ENCODE measurements at regions not wholly inside any gene's neighbourhood (a gene's known extent, or its start where the extent isn't known, plus 50 kb on each side); places are given as distances from the start of the nearest gene placed in this dataset.

DNA sequence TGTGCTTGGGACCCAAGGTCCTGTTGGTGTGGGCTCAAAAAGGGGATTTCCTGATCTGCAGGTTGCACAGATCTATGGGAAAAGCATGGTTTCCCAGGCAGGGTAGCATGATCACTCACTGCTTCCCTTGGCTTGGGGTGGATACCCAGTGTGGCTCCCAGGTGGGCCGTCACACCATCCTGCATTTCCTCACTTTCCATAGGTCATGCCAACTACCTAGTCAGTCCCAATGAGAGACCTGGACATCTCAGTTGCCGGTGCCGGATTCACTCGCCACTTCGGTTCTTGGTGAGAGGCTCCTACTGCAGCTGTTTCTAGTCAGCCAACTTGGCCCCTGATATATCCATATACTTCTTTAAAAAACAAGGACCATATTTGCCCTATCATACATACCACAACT, 503.0 kb downstream of the PCDH17 start (continued):
- TF ChIP-seq, protein P1, sequence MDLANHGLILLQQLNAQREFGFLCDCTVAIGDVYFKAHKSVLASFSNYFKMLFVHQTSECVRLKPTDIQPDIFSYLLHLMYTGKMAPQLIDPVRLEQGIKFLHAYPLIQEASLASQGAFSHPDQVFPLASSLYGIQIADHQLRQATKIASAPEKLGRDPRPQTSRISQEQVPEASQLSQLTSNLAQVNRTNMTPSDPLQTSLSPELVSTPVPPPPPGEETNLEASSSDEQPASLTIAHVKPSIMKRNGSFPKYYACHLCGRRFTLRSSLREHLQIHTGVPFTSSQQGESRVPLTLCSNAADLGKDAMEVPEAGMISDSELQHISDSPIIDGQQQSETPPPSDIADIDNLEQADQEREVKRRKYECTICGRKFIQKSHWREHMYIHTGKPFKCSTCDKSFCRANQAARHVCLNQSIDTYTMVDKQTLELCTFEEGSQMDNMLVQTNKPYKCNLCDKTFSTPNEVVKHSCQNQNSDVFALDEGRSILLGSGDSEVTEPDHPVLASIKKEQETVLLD (CRISPR knock-in tag; IDR thresholded peaks at IDR 0.05; ENCODE audit: low read depth): no peak
- no peak for TF ChIP-seq ZNF737 (CRISPR knock-in tag; IDR thresholded peaks at IDR 0.05; ENCODE audit: borderline replicate concordance)
- TF ChIP-seq ZFP90 (CRISPR knock-in tag; IDR thresholded peaks at IDR 0.05; ENCODE audit: borderline replicate concordance): no peak

DNA sequence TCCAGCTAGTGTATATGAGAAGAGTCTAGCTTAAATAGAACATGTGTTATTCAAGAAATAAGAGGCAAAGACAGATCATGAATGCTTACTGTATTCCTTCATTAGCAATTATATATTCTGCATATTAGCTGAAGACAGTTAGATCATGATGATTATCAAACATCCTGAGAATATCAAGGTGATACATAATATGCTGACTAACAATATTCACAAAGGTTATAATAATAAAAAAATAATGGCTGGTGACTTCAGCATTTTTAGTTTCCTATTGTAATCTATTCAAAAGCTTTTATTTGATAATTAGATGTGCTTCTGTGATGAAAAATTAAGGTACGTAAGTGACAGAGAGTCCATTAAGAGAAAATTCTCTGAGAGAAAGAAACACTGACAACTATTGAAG, 511.4 kb downstream of the PCDH17 start:
- TF ChIP-seq GZF1 (CRISPR knock-in tag; IDR thresholded peaks at IDR 0.05): no peak
- peak; percentile 33 to 60; a peak in 3 of 4 replicates for TF ChIP-seq MAFK (conservative IDR thresholded peaks at IDR 0.05 in 1 of 2, IDR thresholded peaks at IDR 0.05 in 1 of 2; ENCODE audit: low read length in 2 of 2)
- peak; percentile 53; the same call in 1 of the 2 replicates for TF ChIP-seq MAFF (IDR thresholded peaks at IDR 0.05; ENCODE audit: low read depth, low read length)
- Histone ChIP-seq H3K9me3 (ENCODE audit: low read length) (peaks cover 98% of the 10 kb centered on the region), H3K27ac (ENCODE audit: extremely low read length, insufficient read depth, low read length) (no peak overlapping the region), H3K79me2 (ENCODE audit: insufficient read depth, low read length) (no peaks in the 10 kb centered on the region), H3K4me3 (replicated peaks in 1 of 3; ENCODE audit: insufficient read depth in 1 of 3, low read depth in 2 of 3, low read length in 3 of 3) (no peak overlapping the region), H3K4me2 (ENCODE audit: low read depth, low read length) (no peak overlapping the region), H4K20me1 (ENCODE audit: insufficient read depth, low read length) (no peaks in the 10 kb centered on the region), H2AFZ (ENCODE audit: low read length) (no peak overlapping the region), H3K9ac (ENCODE audit: insufficient read depth, low read depth, low read length) (no peak overlapping the region), H3K27me3 (ENCODE audit: control insufficient read depth in 1 of 2, insufficient read depth in 2 of 2, low read length in 2 of 2) (no peaks in the 10 kb centered on the region), H3K4me1 (ENCODE audit: insufficient read depth, low read length) (no peaks in the 10 kb centered on the region), H3K36me3 (replicated peaks in 1 of 2; ENCODE audit: control insufficient read depth in 1 of 2, insufficient read depth in 2 of 2, low read length in 2 of 2) (no peaks in the 10 kb centered on the region)
- ChIA-PET POLR2A (no interaction called here), CTCF (ENCODE audit: low intra/inter-chr PET ratio, low total read pairs) (no interaction called here)
- BruUV-seq (replicated peaks): no TSS peak
- WGBS (ENCODE audit: low lambda C conversion rate): 89% methylated on average over 1 of the region's 1 CpG
- ATAC-seq: no peak
- intact Hi-C loops (cut with micrococcal nuclease; ENCODE audit: unreplicated experiment): no loop called here
- DNase-seq (ENCODE audit: low spot score): no peak
- in situ Hi-C loops (cut with HindIII; ENCODE audit: extremely low pct_ligation_motif_present, low pct_unique_long_range_greater_than_20kb): no loop called here
- no peak for FAIRE-seq

DNA sequence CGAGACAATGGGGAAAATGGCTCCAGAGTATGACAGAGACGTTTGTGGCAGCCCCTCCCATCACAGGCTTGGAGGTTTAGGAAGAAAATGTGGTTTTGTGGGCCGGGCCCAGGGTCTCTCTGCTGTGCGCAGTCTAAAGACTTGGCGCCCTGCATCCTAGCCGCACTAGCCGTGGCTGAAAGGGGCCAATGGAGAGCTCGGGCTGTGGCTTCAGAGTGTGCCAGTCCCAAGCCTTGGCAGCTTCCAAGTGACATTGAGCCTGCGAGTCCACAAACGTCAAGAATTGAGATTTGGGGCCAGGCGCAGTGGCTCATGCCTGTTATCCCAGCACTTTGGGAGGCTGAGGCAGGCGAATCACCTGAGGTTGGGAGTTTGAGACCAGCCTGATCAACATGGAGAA, 513.1 kb downstream of the PCDH17 start:
- Histone ChIP-seq H3K9me3 (ENCODE audit: low read length) (peaks cover 94% of the 10 kb centered on the region), H3K9ac (ENCODE audit: insufficient read depth, low read depth, low read length) (no peak overlapping the region), H3K79me2 (ENCODE audit: insufficient read depth, low read length) (no peaks in the 10 kb centered on the region), H3K36me3 (replicated peaks in 1 of 2; ENCODE audit: control insufficient read depth in 1 of 2, insufficient read depth in 2 of 2, low read length in 2 of 2) (no peaks in the 10 kb centered on the region), H3K4me1 (ENCODE audit: insufficient read depth, low read length) (no peaks in the 10 kb centered on the region), H3K27ac (ENCODE audit: extremely low read length, insufficient read depth, low read length) (no peak overlapping the region), H3K27me3 (ENCODE audit: control insufficient read depth in 1 of 2, insufficient read depth in 2 of 2, low read length in 2 of 2) (no peaks in the 10 kb centered on the region), H3K4me3 (replicated peaks in 1 of 3; ENCODE audit: insufficient read depth in 1 of 3, low read depth in 2 of 3, low read length in 3 of 3) (no peak overlapping the region), H4K20me1 (ENCODE audit: insufficient read depth, low read length) (no peaks in the 10 kb centered on the region), H2AFZ (ENCODE audit: low read length) (no peak overlapping the region), H3K4me2 (ENCODE audit: low read depth, low read length) (no peak overlapping the region)
- no peak for DNase-seq (ENCODE audit: low spot score)
- 26% methylated on average over 7 of the region's 12 CpGs for WGBS (ENCODE audit: low lambda C conversion rate)
- in situ Hi-C loops (cut with HindIII; ENCODE audit: extremely low pct_ligation_motif_present, low pct_unique_long_range_greater_than_20kb): no loop called here
- no TSS peak for BruUV-seq (replicated peaks)
- ChIA-PET CTCF (ENCODE audit: low intra/inter-chr PET ratio, low total read pairs) (no interaction called here), POLR2A (no interaction called here)
- no peak for ATAC-seq
- FAIRE-seq: no peak
- intact Hi-C loops (cut with micrococcal nuclease; ENCODE audit: unreplicated experiment): no loop called here
- TF ChIP-seq ARID2 (CRISPR knock-in tag; IDR thresholded peaks at IDR 0.05; ENCODE audit: borderline replicate concordance) (no peak), MYNN (CRISPR knock-in tag; IDR thresholded peaks at IDR 0.05; ENCODE audit: low read depth) (no peak), ZNF547 (CRISPR knock-in tag; IDR thresholded peaks at IDR 0.05) (no peak), EZH2 (conservative IDR thresholded peaks at IDR 0.05; ENCODE audit: low read depth, low read length) (no peak)
- TF ChIP-seq, protein P2, sequence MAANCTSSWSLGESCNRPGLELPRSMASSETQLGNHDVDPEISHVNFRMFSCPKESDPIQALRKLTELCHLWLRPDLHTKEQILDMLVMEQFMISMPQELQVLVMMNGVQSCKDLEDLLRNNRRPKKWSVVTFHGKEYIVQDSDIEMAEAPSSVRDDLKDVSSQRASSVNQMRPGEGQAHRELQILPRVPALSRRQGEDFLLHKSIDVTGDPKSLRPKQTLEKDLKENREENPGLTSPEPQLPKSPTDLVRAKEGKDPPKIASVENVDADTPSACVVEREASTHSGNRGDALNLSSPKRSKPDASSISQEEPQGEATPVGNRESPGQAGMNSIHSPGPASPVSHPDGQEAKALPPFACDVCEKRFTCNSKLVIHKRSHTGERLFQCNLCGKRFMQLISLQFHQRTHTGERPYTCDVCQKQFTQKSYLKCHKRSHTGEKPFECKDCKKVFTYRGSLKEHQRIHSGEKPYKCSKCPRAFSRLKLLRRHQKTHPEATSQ (CRISPR knock-in tag; IDR thresholded peaks at IDR 0.05; ENCODE audit: borderline replicate concordance): no peak
- TF ChIP-seq, protein P3, sequence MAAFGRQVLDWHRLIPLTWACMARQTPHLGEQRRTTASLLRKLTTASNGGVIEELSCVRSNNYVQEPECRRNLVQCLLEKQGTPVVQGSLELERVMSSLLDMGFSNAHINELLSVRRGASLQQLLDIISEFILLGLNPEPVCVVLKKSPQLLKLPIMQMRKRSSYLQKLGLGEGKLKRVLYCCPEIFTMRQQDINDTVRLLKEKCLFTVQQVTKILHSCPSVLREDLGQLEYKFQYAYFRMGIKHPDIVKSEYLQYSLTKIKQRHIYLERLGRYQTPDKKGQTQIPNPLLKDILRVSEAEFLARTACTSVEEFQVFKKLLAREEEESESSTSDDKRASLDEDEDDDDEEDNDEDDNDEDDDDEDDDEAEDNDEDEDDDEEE (CRISPR knock-in tag; IDR thresholded peaks at IDR 0.05): no peak
- TF ChIP-seq, protein P4, sequence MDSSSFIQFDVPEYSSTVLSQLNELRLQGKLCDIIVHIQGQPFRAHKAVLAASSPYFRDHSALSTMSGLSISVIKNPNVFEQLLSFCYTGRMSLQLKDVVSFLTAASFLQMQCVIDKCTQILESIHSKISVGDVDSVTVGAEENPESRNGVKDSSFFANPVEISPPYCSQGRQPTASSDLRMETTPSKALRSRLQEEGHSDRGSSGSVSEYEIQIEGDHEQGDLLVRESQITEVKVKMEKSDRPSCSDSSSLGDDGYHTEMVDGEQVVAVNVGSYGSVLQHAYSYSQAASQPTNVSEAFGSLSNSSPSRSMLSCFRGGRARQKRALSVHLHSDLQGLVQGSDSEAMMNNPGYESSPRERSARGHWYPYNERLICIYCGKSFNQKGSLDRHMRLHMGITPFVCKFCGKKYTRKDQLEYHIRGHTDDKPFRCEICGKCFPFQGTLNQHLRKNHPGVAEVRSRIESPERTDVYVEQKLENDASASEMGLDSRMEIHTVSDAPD (CRISPR knock-in tag; IDR thresholded peaks at IDR 0.05): no peak

Measured in HepG2 (cell line).